ENCODE measurements at regions not wholly inside any gene's neighbourhood (a gene's known extent, or its start where the extent isn't known, plus 50 kb on each side); places are given as distances from the start of the nearest gene placed in this dataset.

DNA sequence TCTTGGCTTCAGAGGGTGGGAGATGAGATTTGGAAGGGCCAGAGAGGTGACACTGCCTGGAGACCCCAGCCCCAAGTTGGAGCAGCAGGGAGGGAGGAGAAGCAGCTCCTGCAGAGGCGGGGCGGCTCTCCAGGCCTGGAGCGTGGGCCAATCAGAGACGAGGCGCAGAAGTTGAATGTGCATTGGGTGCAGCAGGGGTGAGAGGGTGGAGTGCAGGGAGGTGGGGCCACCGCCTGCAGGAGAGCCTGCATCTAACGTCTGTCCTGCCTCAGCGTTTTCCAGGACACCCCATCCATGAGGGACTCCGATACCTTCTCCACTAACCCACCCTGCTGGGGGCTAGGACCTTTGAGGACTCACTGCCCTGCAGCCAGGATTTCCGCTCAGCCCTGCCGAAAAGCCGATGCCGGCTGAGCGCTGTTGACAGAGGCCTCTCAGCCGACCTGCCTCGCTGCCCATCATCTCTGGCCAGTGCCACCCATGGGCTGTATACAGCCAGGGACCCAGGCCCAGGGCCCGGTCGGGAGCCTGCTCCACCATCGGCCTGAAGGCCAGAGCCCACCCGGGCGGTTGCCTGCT lies 146.2 kb downstream of the ENGASE start:
- Mint-ChIP-seq H3K4me3 (peak overlapping the region; percentile 61 to 78), H3K27ac (peak overlapping the region in 1 of 3 experiments; percentile 90; a peak in 1 of 7 replicates), H3K36me3 (ENCODE audit: insufficient read depth in 1 of 3, low read depth in 3 of 3) (no peaks in the 10 kb centered on the region), H3K27me3 (ENCODE audit: low read depth) (peaks cover 15% of the 10 kb centered on the region), H3K4me1 (peaks cover 34 to 42% of the 10 kb centered on the region in 2 experiments), H3K9me3 (no peaks in the 10 kb centered on the region)
- no peak overlapping the region for H3K56ac ChIP-seq (ENCODE audit: insufficient read length, low read depth, low read length)
- no peak overlapping the region for H3K9ac ChIP-seq (ENCODE audit: extremely low read depth, insufficient read length, low read length)
- no peak overlapping the region for H2AFZ ChIP-seq (ENCODE audit: low read length)
- no peak overlapping the region for H3K23ac ChIP-seq (ENCODE audit: insufficient read length, low read depth, low read length)
- H2BK15ac ChIP-seq (ENCODE audit: low read depth, low read length), result no peak overlapping the region
- no peak overlapping the region for H2AK5ac ChIP-seq (ENCODE audit: insufficient read length, low read length)
- H3K18ac ChIP-seq (ENCODE audit: insufficient read length, low read depth, low read length), result no peak overlapping the region
- H3K79me1 ChIP-seq (ENCODE audit: insufficient read depth, low read depth, low read length, poor library complexity, severe bottlenecking), result no peaks in the 10 kb centered on the region
- no peak overlapping the region for H3K14ac ChIP-seq (ENCODE audit: insufficient read depth, low read length)
- H3K27ac ChIP-seq (ENCODE audit: insufficient read length, low read depth, low read length), result no peak overlapping the region
- H3K27me3 ChIP-seq (ENCODE audit: insufficient read depth, low read length), result no peaks in the 10 kb centered on the region
- no peak overlapping the region for H2BK12ac ChIP-seq (ENCODE audit: insufficient read length, low read depth, low read length)
- no peak overlapping the region for H2BK20ac ChIP-seq (ENCODE audit: low read depth, low read length, poor library complexity, severe bottlenecking)
- no peak overlapping the region for H2BK120ac ChIP-seq (ENCODE audit: low read depth, low read length, poor library complexity, severe bottlenecking)
- WGBS (ENCODE audit: extremely low coverage, insufficient read length, low lambda C conversion rate), result no CpG with 5 or more reads among the region's 21 CpGs
- peak; percentile 88 for DNase-seq
- H3K4ac ChIP-seq (ENCODE audit: low read depth, low read length), result no peak overlapping the region
- H4K8ac ChIP-seq (replicated peaks; ENCODE audit: insufficient read length, low read depth, low read length), result no peak overlapping the region
- no peaks in the 10 kb centered on the region for H3K9me3 ChIP-seq (ENCODE audit: control insufficient read depth, low read depth, low read length)
- H3K4me2 ChIP-seq (ENCODE audit: insufficient read depth, insufficient read length, low read length), result peak overlapping the region; percentile 85
- no peaks in the 10 kb centered on the region for H3K79me2 ChIP-seq (ENCODE audit: insufficient read depth, low read length)
- no peak overlapping the region for H3T11ph ChIP-seq (ENCODE audit: low read length)
- H4K91ac ChIP-seq (ENCODE audit: insufficient read length, low read depth, low read length), result no peak overlapping the region
- H4K5ac ChIP-seq (ENCODE audit: insufficient read length, low read depth, low read length), result no peak overlapping the region
- H3K23me2 ChIP-seq (ENCODE audit: insufficient read length, low read depth, low read length, poor library complexity, severe bottlenecking), result peaks cover 7% of the 10 kb centered on the region
- no peak overlapping the region for H2BK5ac ChIP-seq (ENCODE audit: insufficient read length, low read length)
- H3K4me1 ChIP-seq (ENCODE audit: insufficient read depth, low read length), result no peaks in the 10 kb centered on the region
- TF ChIP-seq, protein P1, sequence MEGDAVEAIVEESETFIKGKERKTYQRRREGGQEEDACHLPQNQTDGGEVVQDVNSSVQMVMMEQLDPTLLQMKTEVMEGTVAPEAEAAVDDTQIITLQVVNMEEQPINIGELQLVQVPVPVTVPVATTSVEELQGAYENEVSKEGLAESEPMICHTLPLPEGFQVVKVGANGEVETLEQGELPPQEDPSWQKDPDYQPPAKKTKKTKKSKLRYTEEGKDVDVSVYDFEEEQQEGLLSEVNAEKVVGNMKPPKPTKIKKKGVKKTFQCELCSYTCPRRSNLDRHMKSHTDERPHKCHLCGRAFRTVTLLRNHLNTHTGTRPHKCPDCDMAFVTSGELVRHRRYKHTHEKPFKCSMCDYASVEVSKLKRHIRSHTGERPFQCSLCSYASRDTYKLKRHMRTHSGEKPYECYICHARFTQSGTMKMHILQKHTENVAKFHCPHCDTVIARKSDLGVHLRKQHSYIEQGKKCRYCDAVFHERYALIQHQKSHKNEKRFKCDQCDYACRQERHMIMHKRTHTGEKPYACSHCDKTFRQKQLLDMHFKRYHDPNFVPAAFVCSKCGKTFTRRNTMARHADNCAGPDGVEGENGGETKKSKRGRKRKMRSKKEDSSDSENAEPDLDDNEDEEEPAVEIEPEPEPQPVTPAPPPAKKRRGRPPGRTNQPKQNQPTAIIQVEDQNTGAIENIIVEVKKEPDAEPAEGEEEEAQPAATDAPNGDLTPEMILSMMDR (conservative IDR thresholded peaks at IDR 0.05), result no peak
- no peaks in the 10 kb centered on the region for H4K20me1 ChIP-seq (ENCODE audit: control insufficient read depth, insufficient read depth, insufficient read length)

Data from H9 (cell line).